ENCODE measurements at regions not wholly inside any gene's neighbourhood (a gene's known extent, or its start where the extent isn't known, plus 50 kb on each side); places are given as distances from the start of the nearest gene placed in this dataset.

DNA sequence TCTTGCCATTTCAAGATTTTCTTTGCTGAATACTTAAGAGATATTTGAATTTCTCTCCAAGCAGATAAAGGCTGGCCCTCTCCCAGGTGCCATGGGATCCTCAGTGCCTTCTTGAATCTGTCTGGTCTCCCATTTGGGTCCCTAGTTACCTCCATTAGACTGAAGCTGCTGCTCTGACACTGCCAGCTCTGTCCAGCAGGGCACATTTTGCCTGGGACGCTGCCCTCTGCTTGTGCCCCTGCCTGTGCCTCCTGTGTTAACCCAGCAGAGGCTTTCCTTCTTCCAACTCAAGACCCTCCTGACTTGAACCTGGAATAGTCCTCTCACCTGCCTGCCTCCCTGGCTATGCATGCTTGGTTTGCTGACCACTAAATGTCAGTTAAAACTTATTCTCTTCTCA, 406.3 kb downstream of the BUD13 start:
- TF ChIP-seq, protein P1, sequence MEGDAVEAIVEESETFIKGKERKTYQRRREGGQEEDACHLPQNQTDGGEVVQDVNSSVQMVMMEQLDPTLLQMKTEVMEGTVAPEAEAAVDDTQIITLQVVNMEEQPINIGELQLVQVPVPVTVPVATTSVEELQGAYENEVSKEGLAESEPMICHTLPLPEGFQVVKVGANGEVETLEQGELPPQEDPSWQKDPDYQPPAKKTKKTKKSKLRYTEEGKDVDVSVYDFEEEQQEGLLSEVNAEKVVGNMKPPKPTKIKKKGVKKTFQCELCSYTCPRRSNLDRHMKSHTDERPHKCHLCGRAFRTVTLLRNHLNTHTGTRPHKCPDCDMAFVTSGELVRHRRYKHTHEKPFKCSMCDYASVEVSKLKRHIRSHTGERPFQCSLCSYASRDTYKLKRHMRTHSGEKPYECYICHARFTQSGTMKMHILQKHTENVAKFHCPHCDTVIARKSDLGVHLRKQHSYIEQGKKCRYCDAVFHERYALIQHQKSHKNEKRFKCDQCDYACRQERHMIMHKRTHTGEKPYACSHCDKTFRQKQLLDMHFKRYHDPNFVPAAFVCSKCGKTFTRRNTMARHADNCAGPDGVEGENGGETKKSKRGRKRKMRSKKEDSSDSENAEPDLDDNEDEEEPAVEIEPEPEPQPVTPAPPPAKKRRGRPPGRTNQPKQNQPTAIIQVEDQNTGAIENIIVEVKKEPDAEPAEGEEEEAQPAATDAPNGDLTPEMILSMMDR (IDR thresholded peaks at IDR 0.05) = no peak
- TF ChIP-seq POLR2A (IDR thresholded peaks at IDR 0.05) = no peak
